T-helper 9 cell (primary cell): ENCODE measurements at regions not wholly inside any gene's neighbourhood (a gene's known extent, or its start where the extent isn't known, plus 50 kb on each side); places are given as distances from the start of the nearest gene placed in this dataset.

Experiments used
- DNase-seq: peaks from one replicate; pipeline ENCODE4 v3.0.0-alpha.2; 2020

DNA sequence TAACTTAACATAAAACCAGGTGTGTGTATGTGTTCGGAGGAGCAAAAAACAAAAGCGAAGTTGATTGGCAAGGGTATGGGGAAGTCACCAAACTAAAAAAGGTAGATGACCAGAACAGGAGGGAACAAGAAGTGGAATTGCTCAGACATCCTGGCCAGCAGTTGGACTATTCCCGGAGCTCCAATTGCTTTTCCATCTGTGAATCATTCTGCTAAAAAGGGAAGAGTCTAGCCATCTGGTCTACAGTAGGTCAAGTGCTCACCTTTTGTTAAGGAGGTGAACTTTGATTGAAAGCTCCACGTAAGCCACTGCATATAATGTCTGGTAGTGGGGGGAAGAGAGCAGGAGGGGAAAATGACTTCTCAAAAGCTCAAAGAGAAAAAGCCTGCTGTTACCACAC lies 50.0 kb upstream of the BET1 start:
- DNase-seq: no peak

DNA sequence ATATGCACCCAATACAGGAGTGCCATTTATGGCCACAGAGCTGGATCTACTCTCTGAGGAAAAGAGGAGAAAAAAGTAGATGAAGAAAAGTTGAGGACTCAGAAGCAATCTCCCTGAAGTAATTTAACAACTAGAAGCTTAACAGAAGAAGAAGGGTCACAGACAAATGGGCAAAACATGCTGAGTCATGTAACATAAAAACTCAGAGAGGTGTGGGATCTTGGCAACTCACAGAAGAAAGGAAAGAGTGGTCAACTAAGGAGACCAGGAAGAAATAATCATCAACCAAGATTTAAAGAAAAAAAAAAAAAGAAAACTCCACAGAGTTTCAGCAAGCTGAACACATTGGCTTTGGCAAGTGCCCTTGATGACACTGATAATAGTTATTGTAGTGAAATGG lies 51.8 kb upstream of the BET1 start:
- no peak for DNase-seq

DNA sequence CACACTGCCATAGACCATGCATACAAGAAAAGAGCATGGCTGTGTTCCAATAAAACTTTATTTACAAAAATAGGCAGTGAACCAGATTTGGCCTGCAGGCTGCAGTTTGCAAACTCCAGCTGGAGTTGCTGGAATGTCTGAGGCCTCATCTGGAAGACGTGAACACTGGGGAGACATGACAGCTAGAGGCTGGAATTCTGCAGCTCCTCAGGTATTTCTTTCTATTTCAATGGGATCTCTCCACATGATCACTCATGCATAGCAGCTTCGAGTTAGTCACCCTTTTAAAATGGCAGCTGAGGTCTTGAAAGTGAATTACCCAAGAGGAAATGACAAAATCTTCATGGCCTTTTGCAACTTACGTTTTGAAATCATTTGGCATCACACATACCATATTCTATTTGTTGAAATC lies 52.6 kb upstream of the BET1 start:
- no peak for DNase-seq

GRCh38 chr7:94057955-94058354 lies 53.8 kb upstream of the BET1 start:
- DNase-seq: no peak

- no peak for DNase-seq
Measured at GRCh38 chr7:94059746-94060145, 55.6 kb upstream of the BET1 start.

DNA sequence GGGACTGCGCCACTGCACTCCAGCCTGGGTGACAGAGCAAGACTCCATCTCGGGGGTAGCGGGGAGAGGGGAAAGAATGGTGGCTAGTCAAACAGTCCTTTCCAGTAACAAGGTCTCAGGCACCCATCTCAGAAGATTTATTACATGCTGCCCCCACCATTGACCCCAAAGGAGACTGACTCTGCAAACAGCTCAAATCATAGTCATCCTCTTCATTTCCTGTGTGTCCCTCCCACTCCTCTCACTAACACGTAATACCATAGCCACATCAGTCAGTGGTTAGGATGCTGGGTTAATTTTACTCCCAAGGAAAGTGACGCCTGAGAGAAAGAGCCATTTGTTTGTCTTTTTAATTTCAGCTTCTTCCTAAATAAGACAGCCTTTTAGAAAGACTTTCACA lies 56.6 kb upstream of the BET1 start:
- DNase-seq: no peak

GRCh38 chr7:94061326-94061725 lies 57.2 kb upstream of the BET1 start:
- no peak for DNase-seq

DNA sequence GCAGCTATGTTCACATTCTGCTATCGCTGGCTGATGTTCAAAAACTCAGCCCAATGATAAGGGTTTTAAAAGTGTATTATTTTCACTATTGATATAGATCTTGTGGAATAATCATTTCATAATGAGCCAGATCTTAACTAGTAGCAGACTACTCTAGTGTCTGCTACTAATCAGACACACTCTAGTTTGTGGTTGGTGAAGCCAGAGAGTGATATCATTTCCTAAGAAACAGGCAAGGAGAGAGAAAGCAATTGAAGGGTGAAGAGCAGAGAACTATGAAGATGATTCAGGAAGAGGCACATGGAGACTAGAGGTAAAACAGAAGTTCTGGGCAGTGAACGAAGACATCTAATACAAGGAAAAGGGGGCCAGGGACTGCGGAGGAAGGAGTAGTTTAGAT lies 58.2 kb upstream of the BET1 start:
- no peak for DNase-seq

- DNase-seq: no peak
Measured at GRCh38 chr7:94064541-94065191, 60.5 kb upstream of the BET1 start.

GRCh38 chr7:94067047-94067446 lies 62.9 kb upstream of the BET1 start:
- no peak for DNase-seq

DNA sequence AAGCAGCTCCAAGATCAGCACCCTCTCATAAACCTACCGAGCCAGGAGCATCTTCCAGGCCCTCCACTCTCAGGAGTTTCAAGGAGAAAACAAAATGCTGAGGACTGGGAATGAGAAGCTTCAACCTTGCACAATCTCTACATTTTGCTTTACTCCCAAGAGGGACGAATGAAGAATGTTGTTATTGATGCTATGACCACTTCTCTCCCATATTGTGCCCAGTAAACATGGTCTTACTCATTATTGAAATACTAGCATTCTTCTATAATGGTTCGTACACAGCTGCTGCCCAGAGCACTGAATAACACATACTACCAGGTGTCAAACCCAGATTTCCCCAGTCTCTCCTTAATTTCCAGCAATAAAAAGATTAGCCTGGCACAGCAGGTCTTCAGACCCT lies 63.4 kb upstream of the BET1 start:
- no peak for DNase-seq

DNA sequence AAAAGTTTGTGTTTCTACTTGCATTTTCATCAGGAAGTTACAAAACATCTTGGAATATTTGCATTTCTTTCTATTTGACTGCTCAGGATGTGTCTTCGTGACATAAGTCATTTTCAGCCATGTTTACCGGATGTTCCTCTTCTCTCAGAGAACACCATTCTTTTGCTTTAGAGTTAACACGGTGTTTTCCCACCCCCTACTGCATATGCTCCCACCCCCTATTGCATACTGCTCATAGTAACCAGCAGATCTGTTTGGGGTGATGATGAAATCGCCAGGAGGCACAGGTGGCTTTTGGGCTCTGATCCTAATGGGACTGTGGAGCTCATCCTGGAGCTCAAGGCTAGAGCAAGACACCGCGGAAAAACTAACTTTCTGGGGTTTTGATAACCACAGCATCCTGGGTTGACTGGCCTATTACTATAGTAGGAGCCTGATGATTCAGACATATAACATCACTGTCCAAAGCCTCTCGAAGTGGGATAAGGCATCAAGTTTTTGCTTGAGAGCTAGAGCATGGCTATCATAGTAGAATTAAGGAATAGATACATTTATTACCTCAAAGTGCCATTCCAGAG lies 65.1 kb upstream of the BET1 start:
- DNase-seq: no peak

GRCh38 chr7:94080551-94080950 lies 76.4 kb upstream of the BET1 start:
- DNase-seq: no peak

- no peak for DNase-seq
Measured at GRCh38 chr7:94082126-94082525, 78.0 kb upstream of the BET1 start.

GRCh38 chr7:94087664-94088352 lies 83.7 kb upstream of the BET1 start:
- peak; percentile 6 for DNase-seq

- no peak for DNase-seq
Measured at GRCh38 chr7:94088560-94088959, 84.4 kb upstream of the BET1 start.

GRCh38 chr7:94089806-94090205 lies 85.7 kb upstream of the BET1 start:
- no peak for DNase-seq

DNA sequence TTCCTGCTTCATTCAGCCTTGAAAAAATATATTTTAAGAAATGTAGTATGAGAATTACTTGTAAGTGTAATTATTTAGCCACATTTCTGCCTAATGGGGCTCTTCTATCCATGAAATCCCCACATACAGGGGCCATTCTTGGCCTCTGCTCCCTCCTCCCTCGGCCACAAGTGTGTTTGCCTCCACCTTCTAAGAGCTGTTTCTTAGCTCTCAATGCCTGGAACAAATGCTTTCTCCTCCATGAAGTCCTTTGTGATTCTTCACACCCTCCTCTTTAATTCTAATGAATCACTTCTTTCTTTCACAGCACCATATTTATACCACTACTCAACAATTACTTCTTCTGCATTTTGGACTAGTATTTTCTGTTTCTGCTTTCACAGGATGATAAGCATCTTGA lies 88.8 kb upstream of the BET1 start:
- no peak for DNase-seq

- DNase-seq: no peak
Measured at GRCh38 chr7:94094298-94094697, 90.1 kb upstream of the BET1 start.

DNA sequence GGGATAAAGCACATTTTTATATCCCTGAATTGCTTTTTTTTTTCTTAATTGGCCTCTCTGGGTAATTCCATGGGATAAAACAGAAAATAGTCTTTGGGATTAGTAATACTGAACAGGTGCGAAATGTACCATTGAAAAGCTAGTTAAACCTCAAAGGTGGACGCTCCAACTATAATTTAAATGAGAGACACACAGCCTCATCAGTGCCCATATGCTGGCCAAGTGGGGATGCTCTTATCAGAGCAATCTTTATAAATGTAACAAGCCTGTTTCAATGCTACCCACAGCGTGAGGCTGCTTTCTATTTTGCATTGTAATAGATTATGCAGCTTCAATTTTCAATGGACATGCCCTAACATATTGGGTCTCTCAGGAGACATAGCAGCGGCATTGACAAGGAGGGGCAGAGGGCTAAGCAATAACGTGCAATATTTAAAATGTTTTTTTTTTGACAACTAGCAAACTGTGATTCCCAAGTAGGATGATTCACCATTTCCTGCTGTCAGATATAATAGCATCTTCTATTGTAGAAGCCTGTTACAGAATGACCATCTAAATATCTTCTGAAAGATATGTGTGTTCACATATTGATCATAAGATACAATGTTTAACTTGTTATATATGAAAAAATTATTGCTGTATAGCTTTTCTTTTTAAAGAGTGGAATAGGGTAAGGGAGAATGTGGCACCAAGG lies 91.3 kb upstream of the BET1 start:
- DNase-seq: no peak

DNA sequence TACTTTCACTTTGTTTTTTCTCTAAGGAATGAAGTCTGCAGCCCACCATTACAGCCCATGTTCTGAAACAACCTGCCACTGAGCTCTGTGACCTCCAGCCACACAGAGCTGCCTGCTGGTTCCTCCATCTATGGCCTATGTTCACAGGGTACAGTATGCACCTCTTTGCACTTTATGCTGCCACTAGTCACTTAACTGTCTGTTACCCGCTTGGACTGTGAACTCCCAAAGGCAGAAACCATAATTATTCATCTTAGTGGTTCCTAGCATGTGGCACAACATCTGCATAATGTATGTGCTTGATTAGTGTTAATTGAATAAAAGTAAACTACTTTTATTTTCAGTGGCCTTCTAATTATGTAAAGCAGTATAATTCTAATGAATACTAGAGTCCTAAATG lies 95.5 kb upstream of the BET1 start:
- DNase-seq: no peak

GRCh38 chr7:94100723-94101345 lies 96.7 kb upstream of the BET1 start:
- DNase-seq: no peak

- no peak for DNase-seq
Measured at GRCh38 chr7:94104301-94104700, 100.1 kb upstream of the BET1 start.

- DNase-seq: no peak
Measured at GRCh38 chr7:94109556-94109955, 105.4 kb upstream of the BET1 start.
